H1 (cell line): ENCODE measurements at regions not wholly inside any gene's neighbourhood (a gene's known extent, or its start where the extent isn't known, plus 50 kb on each side); places are given as distances from the start of the nearest gene placed in this dataset.

Experiments used
- CHD2 ChIP-seq: IDR thresholded peaks from 2 replicates; pipeline ENCODE4 v1.6.1; 2012; ENCODE audit warnings: low read length, improper control_type of control experiment
- JUN ChIP-seq: IDR thresholded peaks from 2 replicates; pipeline ENCODE4 v1.6.1; 2011; ENCODE audit warnings: low read depth, mild to moderate bottlenecking, improper control_type of control experiment, low read length
- TF ChIP-seq, protein P1 (sequence below): fragments of 300-600 bp; sonication (generic); IDR thresholded peaks from 2 replicates; pipeline ENCODE4 v1.7.1; 2012; ENCODE audit warnings: low read length, moderate library complexity, mild to moderate bottlenecking, inconsistent platforms; ENCODE audit not compliant: insufficient replicate concordance

DNA sequence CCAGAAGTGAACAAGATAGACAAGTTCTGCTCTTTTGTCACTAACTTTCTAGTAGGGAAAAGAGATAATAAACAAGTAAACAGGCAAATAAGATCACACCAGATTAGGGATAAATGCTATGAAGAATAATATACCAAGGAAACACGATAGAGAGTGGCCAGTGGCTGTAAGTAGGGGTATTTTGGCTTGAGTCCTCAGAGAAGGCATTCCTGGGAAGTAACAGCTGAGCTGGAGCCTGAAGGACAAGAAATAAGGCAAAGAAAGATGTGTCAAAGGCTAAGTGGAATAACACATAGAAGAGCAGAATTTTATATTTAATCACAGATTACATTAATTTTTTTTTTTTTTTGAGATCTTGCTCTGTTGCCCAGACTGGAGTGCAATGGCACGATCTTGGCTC is 366.2 kb downstream of the ZIC1 start (continued):
- TF ChIP-seq CHD2 = no peak
- TF ChIP-seq JUN = no peak
- TF ChIP-seq, protein P1, sequence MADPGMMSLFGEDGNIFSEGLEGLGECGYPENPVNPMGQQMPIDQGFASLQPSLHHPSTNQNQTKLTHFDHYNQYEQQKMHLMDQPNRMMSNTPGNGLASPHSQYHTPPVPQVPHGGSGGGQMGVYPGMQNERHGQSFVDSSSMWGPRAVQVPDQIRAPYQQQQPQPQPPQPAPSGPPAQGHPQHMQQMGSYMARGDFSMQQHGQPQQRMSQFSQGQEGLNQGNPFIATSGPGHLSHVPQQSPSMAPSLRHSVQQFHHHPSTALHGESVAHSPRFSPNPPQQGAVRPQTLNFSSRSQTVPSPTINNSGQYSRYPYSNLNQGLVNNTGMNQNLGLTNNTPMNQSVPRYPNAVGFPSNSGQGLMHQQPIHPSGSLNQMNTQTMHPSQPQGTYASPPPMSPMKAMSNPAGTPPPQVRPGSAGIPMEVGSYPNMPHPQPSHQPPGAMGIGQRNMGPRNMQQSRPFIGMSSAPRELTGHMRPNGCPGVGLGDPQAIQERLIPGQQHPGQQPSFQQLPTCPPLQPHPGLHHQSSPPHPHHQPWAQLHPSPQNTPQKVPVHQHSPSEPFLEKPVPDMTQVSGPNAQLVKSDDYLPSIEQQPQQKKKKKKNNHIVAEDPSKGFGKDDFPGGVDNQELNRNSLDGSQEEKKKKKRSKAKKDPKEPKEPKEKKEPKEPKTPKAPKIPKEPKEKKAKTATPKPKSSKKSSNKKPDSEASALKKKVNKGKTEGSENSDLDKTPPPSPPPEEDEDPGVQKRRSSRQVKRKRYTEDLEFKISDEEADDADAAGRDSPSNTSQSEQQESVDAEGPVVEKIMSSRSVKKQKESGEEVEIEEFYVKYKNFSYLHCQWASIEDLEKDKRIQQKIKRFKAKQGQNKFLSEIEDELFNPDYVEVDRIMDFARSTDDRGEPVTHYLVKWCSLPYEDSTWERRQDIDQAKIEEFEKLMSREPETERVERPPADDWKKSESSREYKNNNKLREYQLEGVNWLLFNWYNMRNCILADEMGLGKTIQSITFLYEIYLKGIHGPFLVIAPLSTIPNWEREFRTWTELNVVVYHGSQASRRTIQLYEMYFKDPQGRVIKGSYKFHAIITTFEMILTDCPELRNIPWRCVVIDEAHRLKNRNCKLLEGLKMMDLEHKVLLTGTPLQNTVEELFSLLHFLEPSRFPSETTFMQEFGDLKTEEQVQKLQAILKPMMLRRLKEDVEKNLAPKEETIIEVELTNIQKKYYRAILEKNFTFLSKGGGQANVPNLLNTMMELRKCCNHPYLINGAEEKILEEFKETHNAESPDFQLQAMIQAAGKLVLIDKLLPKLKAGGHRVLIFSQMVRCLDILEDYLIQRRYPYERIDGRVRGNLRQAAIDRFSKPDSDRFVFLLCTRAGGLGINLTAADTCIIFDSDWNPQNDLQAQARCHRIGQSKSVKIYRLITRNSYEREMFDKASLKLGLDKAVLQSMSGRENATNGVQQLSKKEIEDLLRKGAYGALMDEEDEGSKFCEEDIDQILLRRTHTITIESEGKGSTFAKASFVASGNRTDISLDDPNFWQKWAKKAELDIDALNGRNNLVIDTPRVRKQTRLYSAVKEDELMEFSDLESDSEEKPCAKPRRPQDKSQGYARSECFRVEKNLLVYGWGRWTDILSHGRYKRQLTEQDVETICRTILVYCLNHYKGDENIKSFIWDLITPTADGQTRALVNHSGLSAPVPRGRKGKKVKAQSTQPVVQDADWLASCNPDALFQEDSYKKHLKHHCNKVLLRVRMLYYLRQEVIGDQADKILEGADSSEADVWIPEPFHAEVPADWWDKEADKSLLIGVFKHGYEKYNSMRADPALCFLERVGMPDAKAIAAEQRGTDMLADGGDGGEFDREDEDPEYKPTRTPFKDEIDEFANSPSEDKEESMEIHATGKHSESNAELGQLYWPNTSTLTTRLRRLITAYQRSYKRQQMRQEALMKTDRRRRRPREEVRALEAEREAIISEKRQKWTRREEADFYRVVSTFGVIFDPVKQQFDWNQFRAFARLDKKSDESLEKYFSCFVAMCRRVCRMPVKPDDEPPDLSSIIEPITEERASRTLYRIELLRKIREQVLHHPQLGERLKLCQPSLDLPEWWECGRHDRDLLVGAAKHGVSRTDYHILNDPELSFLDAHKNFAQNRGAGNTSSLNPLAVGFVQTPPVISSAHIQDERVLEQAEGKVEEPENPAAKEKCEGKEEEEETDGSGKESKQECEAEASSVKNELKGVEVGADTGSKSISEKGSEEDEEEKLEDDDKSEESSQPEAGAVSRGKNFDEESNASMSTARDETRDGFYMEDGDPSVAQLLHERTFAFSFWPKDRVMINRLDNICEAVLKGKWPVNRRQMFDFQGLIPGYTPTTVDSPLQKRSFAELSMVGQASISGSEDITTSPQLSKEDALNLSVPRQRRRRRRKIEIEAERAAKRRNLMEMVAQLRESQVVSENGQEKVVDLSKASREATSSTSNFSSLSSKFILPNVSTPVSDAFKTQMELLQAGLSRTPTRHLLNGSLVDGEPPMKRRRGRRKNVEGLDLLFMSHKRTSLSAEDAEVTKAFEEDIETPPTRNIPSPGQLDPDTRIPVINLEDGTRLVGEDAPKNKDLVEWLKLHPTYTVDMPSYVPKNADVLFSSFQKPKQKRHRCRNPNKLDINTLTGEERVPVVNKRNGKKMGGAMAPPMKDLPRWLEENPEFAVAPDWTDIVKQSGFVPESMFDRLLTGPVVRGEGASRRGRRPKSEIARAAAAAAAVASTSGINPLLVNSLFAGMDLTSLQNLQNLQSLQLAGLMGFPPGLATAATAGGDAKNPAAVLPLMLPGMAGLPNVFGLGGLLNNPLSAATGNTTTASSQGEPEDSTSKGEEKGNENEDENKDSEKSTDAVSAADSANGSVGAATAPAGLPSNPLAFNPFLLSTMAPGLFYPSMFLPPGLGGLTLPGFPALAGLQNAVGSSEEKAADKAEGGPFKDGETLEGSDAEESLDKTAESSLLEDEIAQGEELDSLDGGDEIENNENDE = no peak
